ENCODE measurements at regions not wholly inside any gene's neighbourhood (a gene's known extent, or its start where the extent isn't known, plus 50 kb on each side); places are given as distances from the start of the nearest gene placed in this dataset.

GRCh38 chr7:124168616-124169015, 135.7 kb upstream of the TMEM229A start:
- Histone ChIP-seq H3K9me3 (ENCODE audit: insufficient read depth in 2 of 2, low read depth in 1 of 2, low read length in 1 of 2) (no peaks in the 10 kb centered on the region), H4K5ac (ENCODE audit: insufficient read length, low read depth, low read length) (no peak overlapping the region), H3K27ac (ENCODE audit: low read depth, low read length) (no peak overlapping the region), H3K36me3 (ENCODE audit: control insufficient read depth in 2 of 4, insufficient read depth in 4 of 4, low read length in 3 of 4) (no peaks in the 10 kb centered on the region), H3K4me3 (ENCODE audit: extremely low read depth in 1 of 4, insufficient read depth in 2 of 4, low read depth in 3 of 4, low read length in 4 of 4) (no peak overlapping the region), H4K91ac (replicated peaks; ENCODE audit: insufficient read length, low read length) (no peak overlapping the region), H3K4ac (replicated peaks; ENCODE audit: insufficient read length, low read depth, low read length) (no peak overlapping the region), H3K4me1 (replicated peaks in 1 of 4; ENCODE audit: control insufficient read depth in 3 of 4, insufficient read depth in 4 of 4, low read length in 3 of 4) (no peaks in the 10 kb centered on the region), H3K4me2 (ENCODE audit: insufficient read depth in 1 of 2, low read depth in 2 of 2, low read length in 2 of 2) (no peak overlapping the region), H3K56ac (replicated peaks; ENCODE audit: insufficient read length, low read depth, low read length) (no peak overlapping the region), H2AK5ac (ENCODE audit: low read depth, low read length) (no peak overlapping the region), H2BK15ac (ENCODE audit: low read length) (no peak overlapping the region), H3K79me1 (ENCODE audit: low read depth, low read length) (no peaks in the 10 kb centered on the region), H3K23ac (ENCODE audit: insufficient read length) (no peak overlapping the region), H3K23me2 (ENCODE audit: low read depth, low read length) (no peaks in the 10 kb centered on the region), H2BK120ac (replicated peaks; ENCODE audit: low read depth, low read length) (no peak overlapping the region), H3K9ac (replicated peaks in 1 of 4; ENCODE audit: extremely low read depth in 1 of 4, low read depth in 3 of 4, low read length in 3 of 4) (no peak overlapping the region), H4K8ac (ENCODE audit: extremely low read depth, insufficient read depth, low read length) (no peak overlapping the region), H2BK5ac (ENCODE audit: low read depth, low read length) (no peak overlapping the region), H2AFZ (ENCODE audit: low read length) (no peak overlapping the region), H3K18ac (ENCODE audit: extremely low read depth, low read length) (no peak overlapping the region), H2BK20ac (ENCODE audit: low read length) (no peak overlapping the region), H3K79me2 (ENCODE audit: control insufficient read depth in 1 of 2, insufficient read depth in 2 of 2, low read length in 2 of 2) (no peaks in the 10 kb centered on the region), H4K20me1 (replicated peaks in 1 of 2; ENCODE audit: control insufficient read depth in 1 of 2, insufficient read depth in 2 of 2, low read length in 2 of 2) (no peaks in the 10 kb centered on the region), H3K14ac (ENCODE audit: insufficient read length) (no peak overlapping the region), H2BK12ac (ENCODE audit: low read depth, low read length) (no peak overlapping the region), H3K27me3 (replicated peaks in 1 of 4; ENCODE audit: control insufficient read depth in 3 of 4, extremely low read depth in 1 of 4, insufficient read depth in 3 of 4, low read length in 3 of 4) (no peaks in the 10 kb centered on the region)
- TF ChIP-seq SIX5 (IDR thresholded peaks at IDR 0.05; ENCODE audit: low read depth, low read length) (no peak), SIN3A (conservative IDR thresholded peaks at IDR 0.05 in 1 of 2, IDR thresholded peaks at IDR 0.05 in 1 of 2; ENCODE audit: low read depth in 1 of 2, low read length in 2 of 2) (no peak), SAP30 (IDR thresholded peaks at IDR 0.05; ENCODE audit: insufficient read depth, insufficient replicate concordance, low read length) (no peak), E2F6 (IDR thresholded peaks at IDR 0.05) (no peak), RBBP5 (IDR thresholded peaks at IDR 0.05; ENCODE audit: borderline replicate concordance, low read depth, low read length) (no peak), POU5F1 (IDR thresholded peaks at IDR 0.05; ENCODE audit: low read depth, low read length) (no peak), EZH2 (IDR thresholded peaks at IDR 0.05; ENCODE audit: low read depth, low read length, severe bottlenecking) (no peak), CBX8 (IDR thresholded peaks at IDR 0.05; ENCODE audit: borderline replicate concordance, low read depth, low read length) (no peak), SRF (IDR thresholded peaks at IDR 0.05; ENCODE audit: low read depth, low read length) (no peak), EGR1 (IDR thresholded peaks at IDR 0.05; ENCODE audit: borderline replicate concordance, low read depth, low read length) (no peak), RAD21 (IDR thresholded peaks at IDR 0.05 in 1 of 2, conservative IDR thresholded peaks at IDR 0.05 in 1 of 2; ENCODE audit: low read depth in 2 of 2, low read length in 2 of 2) (no peak)
- ChIA-PET POLR2A (ENCODE audit: partially characterized antibody) (no interaction called here), CTCF (ENCODE audit: partially characterized antibody) (interaction anchor here (0.6 to 1.1 kb wide), 5 partner anchors 13 to 687 kb away, joined by 3 read pairs; no protein-coding TSS in a partner anchor)
- FAIRE-seq (no peak), DNase-seq (ENCODE audit: low read depth in 1 of 2, low spot score in 2 of 2) (no peak)
- 92% methylated on average over 2 of the region's 2 CpGs; no CpG with 5 or more reads in 1 of the 2 experiments for WGBS, 2 experiments (ENCODE audit: extremely low coverage in 1 of 2, insufficient coverage in 1 of 2, insufficient read length in 1 of 2, insufficient replicate concordance in 2 of 2, low coverage in 1 of 2, low lambda C conversion rate in 2 of 2, missing lambda C conversion rate in 1 of 2)
